Dendritic cell treated with granulocyte-macrophage colony-stimulating factor and Interleukin-4, amounts not matched to agents 40 ng/mL and 50 ng/mL, for 4 days (primary cell): ENCODE measurements at regions not wholly inside any gene's neighbourhood (a gene's known extent, or its start where the extent isn't known, plus 50 kb on each side); places are given as distances from the start of the nearest gene placed in this dataset.

Experiments
- H3K27ac Mint-ChIP-seq: one replicate; pipeline ENCODE4 v1.8.0; 2022; ENCODE audit warnings: mild to moderate bottlenecking, mixed read lengths
- H3K27me3 Mint-ChIP-seq: one replicate; pipeline ENCODE4 v1.8.0; 2022; ENCODE audit warnings: mild to moderate bottlenecking, mixed read lengths
- H3K36me3 Mint-ChIP-seq: one replicate; pipeline ENCODE4 v1.8.0; 2022; ENCODE audit warnings: low read depth, mixed read lengths
- H3K4me1 Mint-ChIP-seq: one replicate; pipeline ENCODE4 v1.8.0; 2022; ENCODE audit warnings: low read depth, mixed read lengths
- H3K4me3 Mint-ChIP-seq: one replicate; pipeline ENCODE4 v1.8.0; 2022; ENCODE audit warnings: mild to moderate bottlenecking, moderate library complexity, mixed read lengths
- H3K9me3 Mint-ChIP-seq: one replicate; pipeline ENCODE4 v1.8.0; 2022; ENCODE audit warnings: mixed read lengths
- intact Hi-C: fragments of 100-400 bp; cut with micrococcal nuclease; formaldehyde crosslinking; loops from one replicate; pipeline ENCODE4 v1.15.0; 2022

GRCh38 chr7:68456469-68456868 is 1141.8 kb upstream of the AUTS2 start:
- H3K27me3 Mint-ChIP-seq: no peaks in the 10 kb centered on the region
- no peaks in the 10 kb centered on the region for H3K36me3 Mint-ChIP-seq
- intact Hi-C loops: no loop called here
- H3K27ac Mint-ChIP-seq: no peak overlapping the region
- no peak overlapping the region for H3K4me3 Mint-ChIP-seq
- peaks cover 66% of the 10 kb centered on the region for H3K9me3 Mint-ChIP-seq
- no peaks in the 10 kb centered on the region for H3K4me1 Mint-ChIP-seq

GRCh38 chr7:68457481-68457880 is 1140.8 kb upstream of the AUTS2 start:
- Mint-ChIP-seq H3K9me3 (peaks cover 74% of the 10 kb centered on the region), H3K27ac (no peak overlapping the region), H3K4me3 (no peak overlapping the region), H3K36me3 (no peaks in the 10 kb centered on the region), H3K27me3 (no peaks in the 10 kb centered on the region), H3K4me1 (no peaks in the 10 kb centered on the region)
- intact Hi-C loops: no loop called here

GRCh38 chr7:68458010-68458908 is 1140.0 kb upstream of the AUTS2 start:
- intact Hi-C loops: no loop called here
- Mint-ChIP-seq H3K36me3 (no peaks in the 10 kb centered on the region), H3K4me1 (no peaks in the 10 kb centered on the region), H3K27me3 (no peaks in the 10 kb centered on the region), H3K27ac (no peak overlapping the region), H3K4me3 (no peak overlapping the region), H3K9me3 (peaks cover 75% of the 10 kb centered on the region)

- Mint-ChIP-seq H3K4me1 (no peaks in the 10 kb centered on the region), H3K9me3 (peaks cover 78% of the 10 kb centered on the region), H3K27me3 (no peaks in the 10 kb centered on the region), H3K4me3 (no peak overlapping the region), H3K36me3 (no peaks in the 10 kb centered on the region), H3K27ac (no peak overlapping the region)
- intact Hi-C loops: no loop called here
These were observed 1136.8 kb upstream of the AUTS2 start for GRCh38 chr7:68461430-68461829.

- Mint-ChIP-seq H3K4me1 (no peaks in the 10 kb centered on the region), H3K4me3 (no peak overlapping the region), H3K27ac (no peak overlapping the region), H3K9me3 (peaks cover 80% of the 10 kb centered on the region), H3K36me3 (no peaks in the 10 kb centered on the region), H3K27me3 (no peaks in the 10 kb centered on the region)
- intact Hi-C loops: no loop called here
These were observed 1127.3 kb upstream of the AUTS2 start for GRCh38 chr7:68470836-68471435.

GRCh38 chr7:68472688-68473087 is 1125.6 kb upstream of the AUTS2 start:
- H3K27ac Mint-ChIP-seq: no peak overlapping the region
- H3K9me3 Mint-ChIP-seq: peaks cover 63% of the 10 kb centered on the region
- H3K36me3 Mint-ChIP-seq: no peaks in the 10 kb centered on the region
- no peaks in the 10 kb centered on the region for H3K4me1 Mint-ChIP-seq
- no peaks in the 10 kb centered on the region for H3K27me3 Mint-ChIP-seq
- intact Hi-C loops: no loop called here
- H3K4me3 Mint-ChIP-seq: no peak overlapping the region

- intact Hi-C loops: no loop called here
- Mint-ChIP-seq H3K27ac (no peak overlapping the region), H3K4me3 (no peak overlapping the region), H3K27me3 (no peaks in the 10 kb centered on the region), H3K9me3 (peaks cover 47% of the 10 kb centered on the region), H3K4me1 (no peaks in the 10 kb centered on the region), H3K36me3 (no peaks in the 10 kb centered on the region)
These were observed 1123.5 kb upstream of the AUTS2 start for GRCh38 chr7:68474661-68475216.

GRCh38 chr7:68476966-68477365 is 1121.3 kb upstream of the AUTS2 start:
- Mint-ChIP-seq H3K27me3 (no peaks in the 10 kb centered on the region), H3K9me3 (peaks cover 42% of the 10 kb centered on the region), H3K36me3 (no peaks in the 10 kb centered on the region), H3K4me3 (no peak overlapping the region), H3K4me1 (no peaks in the 10 kb centered on the region), H3K27ac (no peak overlapping the region)
- intact Hi-C loops: no loop called here

- no peak overlapping the region for H3K27ac Mint-ChIP-seq
- no peaks in the 10 kb centered on the region for H3K4me1 Mint-ChIP-seq
- no peak overlapping the region for H3K4me3 Mint-ChIP-seq
- H3K27me3 Mint-ChIP-seq: no peaks in the 10 kb centered on the region
- peaks cover 42% of the 10 kb centered on the region for H3K9me3 Mint-ChIP-seq
- H3K36me3 Mint-ChIP-seq: no peaks in the 10 kb centered on the region
- intact Hi-C loops: no loop called here
These were observed 1119.9 kb upstream of the AUTS2 start for GRCh38 chr7:68478326-68478725.

- Mint-ChIP-seq H3K4me1 (no peaks in the 10 kb centered on the region), H3K4me3 (no peak overlapping the region), H3K9me3 (peaks cover 43% of the 10 kb centered on the region), H3K36me3 (no peaks in the 10 kb centered on the region), H3K27me3 (no peaks in the 10 kb centered on the region), H3K27ac (no peak overlapping the region)
- intact Hi-C loops: no loop called here
These were observed 1115.5 kb upstream of the AUTS2 start for GRCh38 chr7:68482800-68483199.

GRCh38 chr7:68484731-68485130 is 1113.5 kb upstream of the AUTS2 start:
- H3K36me3 Mint-ChIP-seq: no peaks in the 10 kb centered on the region
- H3K4me3 Mint-ChIP-seq: no peak overlapping the region
- H3K4me1 Mint-ChIP-seq: no peaks in the 10 kb centered on the region
- H3K27ac Mint-ChIP-seq: no peak overlapping the region
- peaks cover 57% of the 10 kb centered on the region for H3K9me3 Mint-ChIP-seq
- no peaks in the 10 kb centered on the region for H3K27me3 Mint-ChIP-seq
- intact Hi-C loops: no loop called here

GRCh38 chr7:68485253-68485917 is 1112.9 kb upstream of the AUTS2 start:
- Mint-ChIP-seq H3K27me3 (no peaks in the 10 kb centered on the region), H3K27ac (no peak overlapping the region), H3K4me3 (no peak overlapping the region), H3K4me1 (no peaks in the 10 kb centered on the region), H3K9me3 (peaks cover 57% of the 10 kb centered on the region), H3K36me3 (no peaks in the 10 kb centered on the region)
- intact Hi-C loops: no loop called here

- H3K36me3 Mint-ChIP-seq: no peaks in the 10 kb centered on the region
- no peak overlapping the region for H3K4me3 Mint-ChIP-seq
- H3K27me3 Mint-ChIP-seq: no peaks in the 10 kb centered on the region
- no peak overlapping the region for H3K27ac Mint-ChIP-seq
- intact Hi-C loops: no loop called here
- peaks cover 35% of the 10 kb centered on the region for H3K9me3 Mint-ChIP-seq
- H3K4me1 Mint-ChIP-seq: no peaks in the 10 kb centered on the region
These were observed 1109.8 kb upstream of the AUTS2 start for GRCh38 chr7:68488341-68489060.
